ENCODE measurements at regions not wholly inside any gene's neighbourhood (a gene's known extent, or its start where the extent isn't known, plus 50 kb on each side); places are given as distances from the start of the nearest gene placed in this dataset.
"Not testable (repeated sequence)": the region's sequence is repeated elsewhere in the genome, so short reads cannot be mapped to it uniquely, and the experiment has no call there.

DNA sequence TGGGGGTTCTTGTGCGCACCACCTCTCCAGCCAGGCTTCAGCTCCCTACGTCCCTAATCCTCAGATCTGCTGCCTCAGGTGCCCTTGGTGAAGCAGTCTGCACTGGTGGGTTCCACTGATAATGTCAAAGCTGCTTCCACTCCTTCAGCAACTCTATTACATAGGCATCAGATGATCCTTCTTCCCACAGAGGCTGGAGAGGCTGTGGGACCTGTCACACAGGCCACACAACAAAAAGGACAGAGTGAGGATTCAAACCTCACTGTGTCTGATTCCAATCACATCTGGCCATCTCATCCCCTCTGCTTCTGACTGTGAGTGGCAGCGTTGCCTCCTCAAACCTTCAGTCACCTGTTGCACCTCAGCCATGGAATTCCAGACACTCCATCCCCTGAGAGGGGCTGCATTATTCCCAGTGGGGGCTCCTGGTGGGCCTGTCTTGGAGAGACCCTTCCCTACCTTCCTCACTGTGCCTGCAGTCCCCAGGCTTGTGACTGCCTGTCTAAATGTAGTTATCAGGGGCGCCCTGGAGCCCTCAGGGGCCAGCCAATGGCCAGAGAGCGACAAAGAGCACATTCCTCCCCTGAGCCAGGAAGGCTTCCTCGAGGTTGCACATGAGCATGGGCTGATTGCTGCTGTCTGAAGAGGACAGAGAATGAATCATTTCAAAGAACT, 211.4 kb upstream of the ECI2 start:
- DNase-seq, result no peak

DNA sequence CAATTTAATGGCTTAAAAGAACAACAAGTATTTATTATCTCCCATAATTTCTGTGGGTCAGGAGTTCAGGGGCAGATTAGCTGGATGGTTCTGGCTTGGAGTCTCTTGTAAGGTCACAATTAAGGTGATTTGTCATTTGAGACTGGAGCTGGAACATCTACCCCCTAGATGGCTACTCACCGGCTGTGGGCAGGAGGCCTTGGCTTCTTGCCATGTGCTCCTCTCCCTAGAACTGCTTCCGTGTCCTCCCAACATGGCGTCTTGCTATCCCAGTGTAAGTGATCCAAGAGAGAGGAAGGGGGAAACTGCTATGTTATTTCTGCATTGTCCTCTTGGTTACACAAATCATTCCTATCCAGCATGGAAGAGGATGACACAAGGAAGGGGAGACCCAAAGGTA, 210.2 kb upstream of the ECI2 start:
- DNase-seq, result no peak

DNA sequence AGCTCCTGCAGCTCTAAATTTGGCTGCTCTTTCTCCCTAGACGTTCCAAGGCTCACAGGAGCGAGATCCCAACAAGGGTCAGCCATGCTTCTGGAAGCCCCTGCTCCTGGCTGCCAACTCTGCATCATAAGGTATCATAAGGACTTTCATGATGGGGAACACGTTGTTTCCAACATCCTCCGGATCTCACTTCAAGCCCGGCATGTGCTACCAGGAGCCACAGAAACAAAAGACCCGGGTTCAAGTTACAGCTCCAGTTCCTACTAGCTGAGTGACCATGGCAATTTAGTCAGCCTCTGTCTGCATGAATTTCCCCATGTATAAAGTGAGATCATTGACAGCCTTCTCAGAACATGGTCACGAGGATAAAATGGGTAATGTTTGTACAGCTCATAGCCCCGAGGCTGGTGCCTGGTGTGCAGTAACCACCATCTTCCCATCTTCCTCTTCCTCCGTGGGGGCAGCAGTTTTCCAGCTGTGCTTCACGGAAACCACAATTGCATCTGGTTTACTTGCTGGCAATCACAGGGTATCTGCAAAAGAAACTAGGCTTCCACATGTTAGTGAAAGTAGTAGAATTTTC, 209.0 kb upstream of the ECI2 start:
- DNase-seq, result no peak

DNA sequence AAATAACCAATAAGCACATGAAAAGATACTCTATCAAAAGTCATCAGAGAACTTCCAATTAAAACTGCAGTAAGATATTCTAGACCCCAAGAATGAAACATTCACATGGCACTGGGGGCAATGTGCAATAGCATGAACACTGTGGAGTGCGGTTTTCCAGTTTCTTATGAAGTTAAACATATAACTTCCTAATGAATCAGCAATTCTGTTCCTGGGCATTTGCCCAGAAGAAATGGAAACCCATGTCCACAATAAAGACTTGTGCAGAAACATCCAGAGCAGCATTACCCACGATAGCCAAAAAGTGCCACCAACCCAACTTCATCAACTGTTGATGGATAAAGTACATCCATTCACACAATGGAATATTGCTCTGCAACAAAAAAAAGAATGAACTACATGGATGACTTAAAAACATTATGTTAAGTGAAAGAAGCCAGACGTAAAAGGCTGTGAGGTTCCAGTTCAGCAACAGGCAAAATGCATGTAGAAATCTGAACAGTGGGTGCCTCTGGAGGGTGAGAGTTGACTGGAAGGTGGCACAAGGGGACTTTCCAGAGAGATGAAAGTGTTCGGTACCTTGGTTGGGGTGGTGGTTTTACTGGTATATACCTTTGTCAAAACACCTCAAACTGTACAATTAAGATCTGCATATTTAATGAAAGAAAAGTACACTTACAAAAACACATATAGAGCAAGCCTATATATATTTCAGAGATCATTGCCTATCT, 207.2 kb upstream of the ECI2 start:
- DNase-seq, result no peak

DNA sequence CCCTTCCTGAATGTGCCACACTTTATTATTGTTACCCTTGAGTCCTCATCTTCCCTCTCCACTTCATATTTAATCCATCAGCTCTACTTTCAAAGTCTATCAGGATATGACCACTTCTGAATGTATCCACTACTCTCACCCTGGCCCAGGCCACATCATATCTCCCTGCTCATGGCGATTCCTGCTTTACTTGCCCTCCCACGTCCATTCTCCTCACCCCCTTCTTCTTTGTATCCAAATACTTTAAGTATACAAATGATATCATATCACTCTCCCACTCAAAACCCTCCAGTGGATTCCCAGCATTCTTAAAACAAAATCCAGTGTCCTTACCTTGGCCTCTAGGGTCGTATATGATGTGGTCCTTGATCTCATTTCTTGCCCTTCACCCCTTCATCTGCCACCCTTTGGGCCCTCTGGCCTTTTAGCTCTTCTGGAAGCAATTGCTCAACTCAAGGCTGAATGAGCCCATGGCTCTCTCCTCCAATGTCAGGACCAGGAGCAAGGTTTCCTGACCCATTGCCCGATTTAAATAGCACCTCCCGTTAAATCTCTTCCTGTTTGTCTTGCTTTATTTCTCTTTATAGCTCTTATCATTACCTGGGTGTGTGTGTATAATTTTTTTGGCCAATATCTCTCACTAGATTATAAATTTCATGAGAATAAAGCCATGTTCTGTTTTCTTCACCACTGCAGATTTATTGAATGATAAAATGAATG, 205.9 kb upstream of the ECI2 start:
- no peak for DNase-seq

DNA sequence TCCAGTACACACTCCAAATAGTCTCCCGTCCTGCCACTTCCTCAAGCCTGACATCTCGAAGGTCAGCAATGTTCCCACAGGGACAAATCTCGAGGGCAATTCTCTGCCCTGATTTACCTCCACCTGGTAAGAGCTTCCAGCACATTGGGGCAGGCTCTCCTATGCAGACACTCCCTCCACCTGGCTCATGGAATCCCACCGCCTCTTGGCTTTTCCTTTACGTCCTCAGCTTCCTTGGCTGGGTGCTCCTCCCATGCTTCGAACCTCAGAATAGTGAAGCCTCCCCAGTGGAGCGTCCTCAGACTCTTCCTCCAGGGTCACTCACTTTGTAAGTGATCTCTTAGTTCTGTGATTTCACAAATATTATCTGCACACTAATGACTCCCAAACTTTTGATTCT, 205.2 kb upstream of the ECI2 start:
- no peak for DNase-seq

DNA sequence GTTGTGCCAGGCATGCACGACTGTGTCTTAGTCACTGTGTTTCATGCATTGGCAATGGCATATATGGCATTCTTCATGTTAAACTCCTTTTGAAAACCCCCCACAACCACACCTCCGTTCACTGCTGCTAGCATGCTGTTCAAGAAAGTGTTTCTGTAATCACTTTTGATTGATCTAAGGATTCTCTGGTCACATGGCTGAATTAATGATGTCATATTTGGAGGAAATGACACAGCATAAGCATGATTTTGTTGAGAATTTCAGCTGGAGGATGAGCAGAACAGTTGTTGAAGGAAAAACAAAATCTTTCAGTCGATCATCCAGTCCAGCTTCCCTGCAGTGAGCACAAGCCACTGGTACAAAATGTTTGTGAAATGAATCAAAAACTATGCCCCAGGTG, 203.5 kb upstream of the ECI2 start:
- DNase-seq, result no peak

DNA sequence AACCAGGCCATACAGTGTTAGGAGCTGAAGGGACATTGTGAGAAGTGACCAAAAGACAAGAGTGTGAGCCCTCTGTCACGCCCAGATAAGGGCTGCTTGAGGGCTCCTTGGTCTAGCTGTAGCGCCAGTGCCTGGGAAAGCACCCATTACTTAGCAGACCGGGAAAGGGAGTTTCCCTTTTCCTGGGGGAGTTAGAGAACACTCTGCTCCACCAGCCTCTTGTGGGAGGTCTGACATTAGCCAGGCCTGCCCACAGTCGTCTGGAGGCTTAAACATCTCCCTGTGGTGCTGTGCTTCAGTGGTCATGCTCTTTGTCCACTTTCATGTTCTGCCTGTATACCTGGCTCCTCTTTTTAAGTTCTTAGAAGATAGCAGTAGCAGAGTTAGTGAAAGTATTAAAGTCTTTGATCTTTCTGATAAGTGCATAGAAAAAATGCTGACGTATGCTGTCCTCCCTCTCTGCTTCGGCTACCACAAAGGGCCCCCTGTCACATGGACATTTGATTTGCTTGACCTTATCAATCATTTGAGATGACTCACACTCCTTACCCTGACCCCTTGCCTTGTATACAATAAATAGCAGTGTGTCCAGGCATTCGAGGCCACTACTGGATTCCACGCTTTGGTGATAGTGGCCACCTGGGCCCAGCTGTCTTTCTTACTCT, 201.5 kb upstream of the ECI2 start:
- no peak for DNase-seq

DNA sequence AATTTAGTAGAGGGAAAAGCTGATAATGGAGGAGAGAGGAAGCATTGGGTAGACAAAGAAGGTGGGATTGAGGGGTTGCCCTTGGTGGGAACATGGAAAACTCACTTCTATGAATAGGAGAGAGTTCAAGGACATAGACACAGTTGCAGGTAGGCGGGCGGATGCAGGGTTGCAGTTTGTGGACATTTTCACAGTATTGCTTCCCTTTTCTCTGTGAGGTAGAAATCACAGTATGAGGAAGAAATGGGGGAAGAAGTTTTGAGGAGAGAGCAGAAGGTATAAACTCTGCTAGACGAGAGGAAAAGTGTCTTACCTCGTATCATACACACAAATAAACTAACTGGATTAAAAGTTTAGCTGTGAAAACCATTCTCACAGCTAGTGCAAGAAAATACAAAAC, 200.7 kb upstream of the ECI2 start:
- DNase-seq, result no peak

DNA sequence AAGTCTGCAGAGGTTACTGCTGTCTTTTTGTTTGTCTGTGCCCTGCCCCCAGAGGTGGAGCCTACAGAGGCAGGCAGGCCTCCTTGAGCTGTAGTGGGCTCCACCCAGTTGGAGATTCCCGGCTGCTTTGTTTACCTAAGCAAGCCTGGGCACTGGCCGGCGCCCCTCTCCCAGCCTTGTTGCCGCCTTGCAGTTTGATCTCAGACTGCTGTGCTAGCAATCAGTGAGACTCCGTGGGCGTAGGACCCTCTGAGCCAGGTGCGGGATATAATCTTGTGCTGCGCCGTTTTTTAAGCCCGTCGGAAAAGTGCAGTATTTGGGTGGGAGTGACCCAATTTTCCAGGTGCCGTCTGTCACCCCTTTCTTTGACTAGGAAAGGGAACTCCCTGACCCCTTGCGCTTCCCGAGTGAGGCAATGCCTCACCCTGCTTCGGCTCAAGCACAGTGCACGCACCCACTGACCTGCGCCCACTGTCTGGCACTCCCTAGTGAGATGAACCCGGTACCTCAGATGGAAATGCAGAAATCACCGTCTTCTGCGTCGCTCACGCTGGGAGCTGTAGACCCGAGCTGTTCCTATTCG, 198.9 kb upstream of the ECI2 start:
- DNase-seq, result not testable (repeated sequence)

DNA sequence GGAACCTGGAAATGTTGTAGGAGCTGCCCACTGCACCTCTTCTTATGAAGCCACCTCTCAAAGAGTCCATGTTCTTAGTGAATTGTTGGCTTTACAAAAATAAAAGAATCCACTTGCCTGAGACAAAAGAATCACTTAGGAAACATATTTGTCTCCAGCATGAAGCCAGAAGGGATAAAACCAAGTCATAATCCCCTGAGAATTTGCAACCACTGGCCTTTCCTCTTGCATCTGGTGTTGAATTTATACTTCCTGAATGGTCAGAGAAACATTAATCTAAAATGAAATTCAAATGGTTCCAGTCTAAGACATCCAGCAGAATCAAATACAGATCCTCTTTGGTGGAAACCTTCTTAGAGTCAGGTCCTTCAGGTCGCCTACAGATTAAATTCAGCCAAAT, 192.5 kb upstream of the ECI2 start:
- no peak for DNase-seq

DNA sequence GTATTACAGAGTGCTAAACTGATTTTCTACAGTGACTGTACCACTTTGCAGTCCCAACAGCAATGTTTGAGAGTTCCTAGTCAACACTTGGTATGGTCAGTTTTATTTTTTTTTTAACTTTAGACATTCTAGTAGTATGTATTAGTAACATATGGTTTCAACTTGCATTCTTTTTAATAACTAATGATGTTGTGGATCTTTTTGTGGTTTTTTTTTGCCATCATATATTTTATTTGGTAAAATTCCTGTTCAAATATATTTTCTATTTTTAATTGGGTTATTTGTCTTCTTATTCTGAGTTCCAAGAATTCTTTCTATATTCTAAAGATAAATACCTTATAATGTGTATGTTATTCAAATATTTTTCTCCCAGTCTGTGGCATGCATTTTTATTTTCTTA, 189.4 kb upstream of the ECI2 start:
- no peak for DNase-seq

DNA sequence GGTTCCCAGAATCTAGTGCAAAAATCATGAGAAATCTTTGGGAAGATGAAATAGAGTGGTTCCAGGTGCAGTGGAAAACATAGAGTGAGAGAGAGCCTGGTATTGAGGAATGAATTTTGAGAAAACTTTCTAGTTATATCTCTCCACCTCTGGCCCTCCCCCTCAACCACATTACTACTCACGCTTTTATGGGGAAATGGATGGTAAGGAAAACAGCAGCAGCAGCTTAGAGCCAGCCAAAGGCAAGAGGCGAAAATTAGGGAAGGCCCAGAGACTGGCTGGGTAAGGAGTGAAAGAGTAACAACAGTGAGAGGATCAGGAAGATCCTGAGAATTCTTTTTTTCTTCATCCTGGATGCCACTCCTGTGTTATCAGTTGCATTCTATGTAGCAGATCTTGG, 187.9 kb upstream of the ECI2 start:
- DNase-seq, result no peak

DNA sequence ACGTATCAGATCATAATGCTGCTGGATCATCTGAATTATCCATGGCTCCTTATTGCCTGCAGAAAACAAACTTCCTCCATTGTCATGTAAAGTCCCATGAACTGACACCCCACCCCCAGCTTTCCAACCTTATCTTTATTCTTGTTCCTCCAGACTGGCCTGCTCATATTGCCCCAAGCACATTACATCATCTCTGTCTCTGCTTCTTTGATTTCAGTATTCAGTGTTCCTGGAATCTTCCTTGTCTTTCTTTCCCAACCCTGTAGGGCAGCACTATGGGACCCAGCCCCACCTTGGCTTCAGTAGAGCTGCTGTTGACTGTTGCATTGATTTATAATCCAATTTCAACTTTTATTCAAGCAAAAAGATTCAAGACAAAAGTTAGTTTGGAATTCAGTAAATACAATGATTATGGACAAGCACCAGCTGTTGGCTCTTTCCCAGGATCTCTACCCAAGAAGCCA, 187.5 kb upstream of the ECI2 start:
- DNase-seq, result no peak

DNA sequence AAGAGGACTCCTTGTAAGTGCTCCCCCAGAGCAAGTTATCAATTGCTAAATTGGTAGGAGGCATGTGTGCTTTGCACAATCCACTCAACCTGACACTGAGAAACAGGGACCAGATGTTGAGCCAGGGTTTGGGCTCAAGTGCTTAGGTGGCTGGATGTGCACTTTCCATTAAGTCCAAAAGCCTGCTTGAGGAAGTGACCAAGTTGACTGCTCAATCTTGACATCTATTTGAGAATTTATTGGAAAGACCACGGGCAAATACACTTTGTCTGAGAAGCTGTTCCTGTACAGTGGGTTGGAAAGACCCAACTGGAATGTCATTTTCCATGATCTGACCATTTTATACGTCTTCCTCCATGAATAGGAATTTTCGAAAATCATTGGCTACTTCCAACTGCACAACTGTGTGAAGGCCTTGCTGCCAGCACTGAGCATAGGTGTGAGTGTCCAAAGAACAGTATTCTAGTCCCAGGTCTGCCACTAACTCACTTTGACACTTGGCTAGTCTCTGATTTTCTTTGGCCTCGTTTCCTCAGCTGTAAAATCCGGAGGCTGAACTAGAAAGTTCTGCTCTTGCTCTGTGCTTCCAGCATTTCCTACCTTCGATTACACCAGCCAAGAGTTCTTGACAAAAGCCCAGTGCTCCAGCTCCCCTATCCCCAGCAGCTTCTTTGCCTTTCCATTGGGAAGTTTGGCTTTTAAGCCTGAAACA, 186.9 kb upstream of the ECI2 start:
- no peak for DNase-seq

DNA sequence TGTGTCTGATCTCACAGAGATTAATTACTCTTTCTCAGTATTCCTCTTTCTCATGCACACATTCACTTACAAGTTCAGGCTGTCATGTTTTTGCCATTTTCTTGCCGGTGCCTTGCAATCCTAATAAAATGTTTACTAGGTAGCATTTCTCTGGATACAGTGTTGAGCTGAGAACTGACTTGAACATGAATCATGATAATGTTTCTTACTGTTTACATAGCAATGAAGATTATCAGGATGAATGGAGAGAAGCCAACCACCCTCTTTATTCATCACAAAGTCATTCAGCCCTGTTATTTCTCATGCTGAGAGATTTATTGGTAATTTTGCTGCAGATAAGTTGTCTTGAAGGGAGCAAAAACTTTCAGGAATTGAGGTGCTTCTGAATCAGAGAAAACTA, 185.5 kb upstream of the ECI2 start:
- no peak for DNase-seq

DNA sequence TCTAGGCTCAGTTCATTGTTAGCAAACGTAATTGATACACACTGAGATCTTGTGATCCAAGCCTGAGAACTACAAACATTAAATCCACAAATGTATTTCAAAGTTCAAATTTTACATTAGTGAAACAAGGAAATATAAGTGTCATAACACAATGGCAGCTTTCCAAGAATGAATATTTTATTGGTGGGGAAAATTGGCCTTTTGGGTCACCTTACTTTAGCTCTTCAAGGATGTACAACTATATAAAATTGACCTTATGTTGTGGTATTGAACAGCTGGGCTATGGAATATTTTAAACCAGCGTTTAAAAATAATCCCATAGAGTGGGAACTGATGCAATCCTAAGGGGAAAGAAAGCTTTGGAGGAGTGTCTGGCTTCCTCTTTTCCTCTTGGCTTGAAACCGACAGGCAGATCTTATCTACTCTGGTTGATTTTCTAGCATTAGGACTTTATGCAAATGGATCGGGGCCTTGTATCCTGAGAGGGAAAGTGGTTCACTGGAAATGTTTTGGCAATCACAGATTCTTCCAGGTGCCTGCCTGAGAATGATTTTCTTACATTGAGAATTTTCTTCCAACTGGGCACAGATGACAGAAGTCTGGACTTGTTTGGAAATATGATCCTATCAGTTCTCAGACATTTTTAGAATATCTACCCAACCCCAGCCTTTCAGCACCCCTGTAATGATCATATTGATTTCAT, 184.8 kb upstream of the ECI2 start:
- DNase-seq, result no peak

DNA sequence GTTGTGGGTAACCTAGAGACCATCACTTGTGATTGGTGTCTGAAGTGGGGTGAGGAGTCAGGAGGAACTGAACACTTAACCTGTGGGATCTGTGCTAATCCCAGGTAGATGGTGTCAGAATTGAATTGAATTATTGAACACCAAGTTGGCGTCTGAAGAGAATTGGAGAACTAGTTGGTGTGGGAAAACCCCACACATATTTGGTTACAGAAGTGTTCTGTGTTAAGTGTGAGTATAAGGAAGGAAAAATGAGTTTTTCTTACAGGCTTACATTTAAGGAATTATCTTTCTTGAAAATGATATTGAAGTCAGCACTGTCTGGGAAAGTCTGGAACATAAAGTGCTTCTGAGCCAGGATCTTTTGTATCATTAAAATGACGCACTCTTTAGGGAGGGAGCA, 182.9 kb upstream of the ECI2 start:
- no peak for DNase-seq

DNA sequence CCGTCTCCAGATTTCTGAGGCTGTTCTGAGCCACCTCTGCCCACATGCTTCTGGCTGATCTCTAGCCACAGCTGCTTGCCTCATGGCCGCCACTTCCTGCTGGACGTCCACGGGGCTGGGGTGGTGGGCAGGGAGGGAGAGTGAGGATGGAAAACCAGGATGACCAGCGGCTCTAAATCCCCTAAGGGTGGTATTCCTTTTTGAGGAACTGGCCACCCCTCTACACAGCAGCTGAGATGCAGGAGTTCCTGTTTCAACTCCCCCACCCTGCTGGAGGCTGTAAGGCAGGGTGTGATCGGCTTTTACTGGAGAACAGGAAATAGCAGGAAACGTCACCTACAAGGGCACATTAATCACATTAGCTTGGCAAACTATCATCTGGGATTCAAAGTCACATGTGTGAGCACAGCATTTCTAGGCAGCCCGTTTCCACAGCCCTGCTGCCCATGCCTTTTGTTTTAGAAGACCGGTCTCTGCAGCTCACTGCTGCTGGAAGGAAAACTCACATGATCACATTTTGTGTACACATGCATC, 181.6 kb upstream of the ECI2 start:
- DNase-seq, result no peak

DNA sequence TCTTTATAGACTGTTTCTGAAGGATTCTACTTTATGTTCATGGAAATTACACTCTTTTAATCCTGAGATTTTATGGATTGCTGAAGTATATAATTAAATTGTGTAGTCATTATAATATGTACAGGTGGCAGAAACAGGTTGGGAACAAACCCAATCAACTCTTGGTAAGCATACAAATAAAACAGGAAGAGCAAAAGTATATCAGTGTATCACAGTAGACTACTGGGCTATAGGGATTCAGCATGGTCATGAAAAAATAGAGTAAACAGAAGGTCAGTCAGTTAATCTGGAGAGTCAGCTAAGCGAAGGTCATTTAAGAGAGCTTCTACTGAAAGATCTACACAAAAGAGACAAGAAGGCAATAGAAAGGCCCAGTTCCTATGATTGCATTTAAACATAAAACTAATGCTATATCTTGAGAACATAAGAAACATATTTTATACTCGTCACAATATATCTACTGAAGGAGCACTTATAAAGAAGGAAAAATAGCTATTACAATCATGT, 178.9 kb upstream of the ECI2 start:
- DNase-seq, result no peak
